ENCODE measurements at regions not wholly inside any gene's neighbourhood (a gene's known extent, or its start where the extent isn't known, plus 50 kb on each side); places are given as distances from the start of the nearest gene placed in this dataset.

DNA sequence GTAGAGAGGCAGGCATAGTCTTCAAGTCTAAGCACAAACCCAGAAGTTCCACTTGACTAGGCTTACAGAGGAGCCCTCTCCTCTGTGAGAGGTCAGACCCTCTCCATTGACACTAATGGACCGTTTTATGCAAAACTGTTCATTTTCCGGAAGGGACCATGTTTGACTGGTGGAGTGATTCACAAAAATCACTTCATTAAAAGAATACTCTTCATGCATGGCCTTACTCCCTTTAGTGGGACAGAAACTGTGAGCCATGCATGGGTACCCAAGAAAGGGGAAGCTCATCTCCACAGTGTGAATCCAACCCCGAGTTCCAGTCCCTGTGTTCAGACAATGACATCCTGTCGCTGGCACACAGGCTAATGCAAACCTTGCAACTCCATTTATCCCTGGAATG lies 63.2 kb downstream of the OLIG3 start:
- H3K9ac ChIP-seq (ENCODE audit: low read length) = no peak overlapping the region
- ATAC-seq (no peak), DNase-seq (ENCODE audit: low read depth, low spot score) (no peak)
- no peaks in the 10 kb centered on the region for H3K4me1 ChIP-seq (ENCODE audit: control insufficient read depth in 1 of 2, insufficient read depth in 2 of 2, low read length in 2 of 2)
- no peak overlapping the region for H3K27ac ChIP-seq (ENCODE audit: low read depth, low read length)
- H3K79me2 ChIP-seq (ENCODE audit: insufficient read depth, low read length) = no peaks in the 10 kb centered on the region
- TF ChIP-seq ZFX (IDR thresholded peaks at IDR 0.05) (no peak), YY1 (IDR thresholded peaks at IDR 0.05; ENCODE audit: extremely low read depth, insufficient replicate concordance, low read depth, low read length) (no peak), RAD21 (IDR thresholded peaks at IDR 0.05; ENCODE audit: low read depth) (no peak), EGR1 (IDR thresholded peaks at IDR 0.05; ENCODE audit: low read depth) (no peak), MAX (IDR thresholded peaks at IDR 0.05) (no peak), JUND (IDR thresholded peaks at IDR 0.05) (no peak), CEBPB (IDR thresholded peaks at IDR 0.05; ENCODE audit: low read depth) (no peak), ZNF274 (IDR thresholded peaks at IDR 0.05; ENCODE audit: low read depth, low read length) (no peak), CTCF (IDR thresholded peaks at IDR 0.05 in 2 of 3, conservative IDR thresholded peaks at IDR 0.05 in 1 of 3; ENCODE audit: borderline replicate concordance in 1 of 3, insufficient read depth in 1 of 3, low read depth in 2 of 3, low read length in 2 of 3) (no peak), ELF1 (IDR thresholded peaks at IDR 0.05; ENCODE audit: borderline replicate concordance, low read depth) (no peak), SIN3A (IDR thresholded peaks at IDR 0.05; ENCODE audit: low read depth) (no peak), POLR2A (IDR thresholded peaks at IDR 0.05; ENCODE audit: borderline replicate concordance, extremely low read depth, insufficient read depth, insufficient read length) (no peak), ZBTB33 (IDR thresholded peaks at IDR 0.05; ENCODE audit: extremely low read depth, insufficient replicate concordance, low read length) (no peak), SRF (IDR thresholded peaks at IDR 0.05; ENCODE audit: low read depth) (no peak), FOSL1 (IDR thresholded peaks at IDR 0.05; ENCODE audit: low read depth) (no peak), REST (IDR thresholded peaks at IDR 0.05; ENCODE audit: low read depth) (no peak), EZH2 (IDR thresholded peaks at IDR 0.05) (no peak)
- TF ChIP-seq, protein P1, sequence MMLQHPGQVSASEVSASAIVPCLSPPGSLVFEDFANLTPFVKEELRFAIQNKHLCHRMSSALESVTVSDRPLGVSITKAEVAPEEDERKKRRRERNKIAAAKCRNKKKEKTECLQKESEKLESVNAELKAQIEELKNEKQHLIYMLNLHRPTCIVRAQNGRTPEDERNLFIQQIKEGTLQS (IDR thresholded peaks at IDR 0.05) = no peak
- no peaks in the 10 kb centered on the region for H4K20me1 ChIP-seq (ENCODE audit: insufficient read depth)
- intact Hi-C loops (cut with micrococcal nuclease) = no loop called here
- no peak overlapping the region for H3K4me2 ChIP-seq (ENCODE audit: low read length)
- no TSS peak for BruUV-seq (replicated peaks)
- CTCF ChIA-PET = no interaction called here
- POLR2A ChIA-PET = no interaction called here
- H2AFZ ChIP-seq (ENCODE audit: low read depth, low read length, poor library complexity, severe bottlenecking) = no peak overlapping the region
- no peak overlapping the region for H3K4me3 ChIP-seq (replicated peaks in 1 of 2; ENCODE audit: low read depth in 1 of 2, low read length in 2 of 2)
- no peaks in the 10 kb centered on the region for H3K36me3 ChIP-seq (ENCODE audit: control insufficient read depth in 1 of 2, insufficient read depth in 2 of 2, low read length in 2 of 2)
- no peaks in the 10 kb centered on the region for H3K27me3 ChIP-seq (ENCODE audit: insufficient read depth, low read length)
- RAD21 ChIA-PET (ENCODE audit: low non-redundant PET in 1 of 2, low total read pairs in 2 of 2, uncharacterized antibody in 2 of 2, unreplicated experiment in 2 of 2) = no interaction called here
- H3K9me3 ChIP-seq (ENCODE audit: control insufficient read depth in 1 of 2, insufficient read depth in 1 of 2, low read depth in 1 of 2, low read length in 2 of 2) = no peaks in the 10 kb centered on the region
- H3K9me2 ChIP-seq (ENCODE audit: insufficient read depth) = no peaks in the 10 kb centered on the region
